ENCODE measurements at regions not wholly inside any gene's neighbourhood (a gene's known extent, or its start where the extent isn't known, plus 50 kb on each side); places are given as distances from the start of the nearest gene placed in this dataset.
"Not testable (repeated sequence)": the region's sequence is repeated elsewhere in the genome, so short reads cannot be mapped to it uniquely, and the experiment has no call there.

- TF ChIP-seq POLR2AphosphoS5 (IDR thresholded peaks at IDR 0.05); POLR2A (IDR thresholded peaks at IDR 0.05); EP300 (IDR thresholded peaks at IDR 0.05; ENCODE audit: low read depth): not testable (repeated sequence)
- TF ChIP-seq, protein P1, sequence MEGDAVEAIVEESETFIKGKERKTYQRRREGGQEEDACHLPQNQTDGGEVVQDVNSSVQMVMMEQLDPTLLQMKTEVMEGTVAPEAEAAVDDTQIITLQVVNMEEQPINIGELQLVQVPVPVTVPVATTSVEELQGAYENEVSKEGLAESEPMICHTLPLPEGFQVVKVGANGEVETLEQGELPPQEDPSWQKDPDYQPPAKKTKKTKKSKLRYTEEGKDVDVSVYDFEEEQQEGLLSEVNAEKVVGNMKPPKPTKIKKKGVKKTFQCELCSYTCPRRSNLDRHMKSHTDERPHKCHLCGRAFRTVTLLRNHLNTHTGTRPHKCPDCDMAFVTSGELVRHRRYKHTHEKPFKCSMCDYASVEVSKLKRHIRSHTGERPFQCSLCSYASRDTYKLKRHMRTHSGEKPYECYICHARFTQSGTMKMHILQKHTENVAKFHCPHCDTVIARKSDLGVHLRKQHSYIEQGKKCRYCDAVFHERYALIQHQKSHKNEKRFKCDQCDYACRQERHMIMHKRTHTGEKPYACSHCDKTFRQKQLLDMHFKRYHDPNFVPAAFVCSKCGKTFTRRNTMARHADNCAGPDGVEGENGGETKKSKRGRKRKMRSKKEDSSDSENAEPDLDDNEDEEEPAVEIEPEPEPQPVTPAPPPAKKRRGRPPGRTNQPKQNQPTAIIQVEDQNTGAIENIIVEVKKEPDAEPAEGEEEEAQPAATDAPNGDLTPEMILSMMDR (IDR thresholded peaks at IDR 0.05): not testable (repeated sequence)
Measured at GRCh38 chr10:2767293-2767692, 300.1 kb upstream of the PFKP start.
